ENCODE measurements at regions not wholly inside any gene's neighbourhood (a gene's known extent, or its start where the extent isn't known, plus 50 kb on each side); places are given as distances from the start of the nearest gene placed in this dataset.
A peak's percentile ranks its signal among the peaks of the same experiment; 100 is the strongest.

DNA sequence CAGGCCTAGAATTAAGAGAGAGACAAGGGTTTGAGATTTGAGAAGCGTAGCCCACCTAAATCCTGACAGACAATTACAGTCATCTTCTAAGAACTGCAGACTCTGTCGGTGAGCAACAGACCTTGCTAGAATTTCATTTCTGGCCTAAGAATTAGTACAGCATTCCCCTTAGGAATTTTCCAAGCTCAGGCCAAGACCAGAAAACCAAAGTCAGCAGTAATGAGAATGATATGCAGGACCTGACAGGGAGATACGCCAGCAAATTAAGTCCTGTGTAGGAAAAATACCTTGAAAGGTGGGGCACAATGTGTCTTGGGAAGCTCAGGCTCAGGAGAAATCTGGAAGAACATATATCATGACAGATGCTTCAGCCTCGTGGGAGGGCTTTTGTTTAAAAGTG, 52.7 kb upstream of the HERPUD2 start:
- DNase-seq (ENCODE audit: low spot score) (no peak), ATAC-seq (no peak)
- intact Hi-C loops (cut with DNase I): no loop called here

DNA sequence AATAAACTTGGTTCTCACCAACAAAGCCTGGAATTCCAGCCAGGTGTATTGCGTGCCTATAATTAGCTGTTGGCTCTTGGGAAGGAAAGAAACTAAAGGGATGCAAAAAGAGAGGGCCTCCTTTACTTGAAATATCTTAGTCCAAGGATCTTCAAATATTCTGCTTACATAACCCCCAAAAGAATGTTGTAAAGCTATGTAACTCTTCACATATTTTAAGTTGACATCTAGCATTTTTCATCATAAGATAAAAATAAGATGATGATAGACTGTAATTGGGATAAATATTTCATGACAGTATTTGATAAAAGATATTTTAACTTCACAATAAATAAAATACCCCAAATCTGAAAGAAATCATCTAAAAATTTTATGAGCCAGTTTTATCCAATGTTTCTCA, 52.5 kb upstream of the SEPTIN7 start:
- ATAC-seq (no peak), DNase-seq (ENCODE audit: low spot score) (no peak)
- intact Hi-C loops (cut with DNase I): no loop called here

DNA sequence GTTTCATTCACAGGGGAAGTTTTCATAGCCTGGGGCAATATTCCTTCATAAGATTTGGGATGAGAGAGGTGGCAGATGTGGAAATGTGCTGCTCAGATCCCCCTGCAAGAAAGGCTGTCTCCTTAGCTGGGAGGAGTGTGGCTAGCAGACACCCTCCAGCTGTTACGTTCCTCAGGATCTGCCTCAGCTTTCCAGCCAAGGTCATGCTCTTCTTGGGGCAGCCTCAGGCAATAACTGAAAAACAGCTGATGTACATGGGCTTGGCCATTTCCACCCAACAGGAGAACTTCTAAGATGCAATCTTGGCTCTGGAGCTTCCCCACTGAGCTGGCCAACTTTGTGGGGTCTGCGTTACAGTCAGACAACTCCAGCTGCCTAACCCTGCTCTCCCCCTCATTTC, 51.3 kb upstream of the SEPTIN7 start:
- intact Hi-C loops (cut with DNase I): no loop called here
- DNase-seq (ENCODE audit: low spot score): no peak
- ATAC-seq: peak; percentile 75
